PC-9 (cell line): ENCODE measurements at regions not wholly inside any gene's neighbourhood (a gene's known extent, or its start where the extent isn't known, plus 50 kb on each side); places are given as distances from the start of the nearest gene placed in this dataset.

Source experiments
- BruUV-seq: library from RNA; stranded (reverse); fragments of 400-500 nt; replicated peaks from 2 replicates; lab custom pipeline; 2021; lab: Mats Ljungman, UMichigan
- CTCF ChIA-PET: fragments of 300-600 bp; sonication (Branson Sonifier 250); formaldehyde crosslinking; loops from one replicate; lab custom pipeline; 2022; ENCODE audit warnings: antibody characterized with exemption; lab: Charles Lee
- POLR2A ChIA-PET: fragments of 300-600 bp; sonication (Branson Sonifier 250); formaldehyde crosslinking; loops from one replicate; lab custom pipeline; 2022; ENCODE audit warnings: antibody characterized with exemption; ENCODE audit not compliant: unreplicated experiment; lab: Charles Lee
- DNase-seq, 2 experiments: peaks; one replicate each; pipeline versions ENCODE4 v3.0.0 to v3.0.0-alpha.2; 2015 to 2022; ENCODE audit warnings: mixed read lengths in 1 of 2
- H2AFZ ChIP-seq: fragments of 200-600 bp; sonication (generic); 2 replicates; pipeline ENCODE4 v1.8.1; 2017; ENCODE audit warnings: antibody characterized with exemption
- H3F3A ChIP-seq: fragments of 200-600 bp; sonication (generic); 2 replicates; pipeline ENCODE4 v1.8.1; 2017; ENCODE audit warnings: antibody characterized with exemption, mild to moderate bottlenecking, low read depth; ENCODE audit not compliant: insufficient read depth
- H3K27ac ChIP-seq: fragments of 200-600 bp; sonication (generic); 2 replicates; pipeline ENCODE4 v1.6.1; 2016; ENCODE audit warnings: mixed run types
- H3K27me3 ChIP-seq: fragments of 200-600 bp; sonication (generic); 2 replicates; pipeline ENCODE4 v1.6.1; 2016; ENCODE audit warnings: low read depth, mixed run types; ENCODE audit not compliant: insufficient read depth
- H3K36me3 ChIP-seq: fragments of 200-600 bp; sonication (generic); 2 replicates; pipeline ENCODE4 v1.6.1; 2016; ENCODE audit warnings: low read depth, mixed run types
- H3K4me1 ChIP-seq: fragments of 200-600 bp; sonication (generic); replicated peaks from 2 replicates; pipeline ENCODE4 v1.6.1; 2016; ENCODE audit warnings: mixed run types; ENCODE audit not compliant: insufficient read depth
- H3K4me2 ChIP-seq: fragments of 200-600 bp; sonication (generic); 2 replicates; pipeline ENCODE4 v1.6.1; 2017; ENCODE audit warnings: mixed run types
- H3K4me3 ChIP-seq: fragments of 200-600 bp; sonication (generic); 2 replicates; pipeline ENCODE4 v1.6.1; 2016; ENCODE audit warnings: mixed run types
- H3K79me2 ChIP-seq: fragments of 200-600 bp; sonication (generic); 2 replicates; pipeline ENCODE4 v1.6.1; 2017; ENCODE audit warnings: low read depth, mixed run types
- H3K9me2 ChIP-seq: fragments of 200-600 bp; sonication (generic); 2 replicates; pipeline ENCODE4 v1.8.1; 2017; ENCODE audit warnings: mild to moderate bottlenecking; ENCODE audit not compliant: insufficient read depth
- H3K9me3 ChIP-seq: fragments of 200-600 bp; sonication (generic); 2 replicates; pipeline ENCODE4 v1.8.1; 2016; ENCODE audit warnings: low read depth; ENCODE audit not compliant: insufficient read depth
- H4K20me1 ChIP-seq: fragments of 200-600 bp; sonication (generic); 2 replicates; pipeline ENCODE4 v1.8.1; 2017; ENCODE audit not compliant: insufficient read depth
- CTCF ChIP-seq: fragments of 200-600 bp; sonication (generic); conservative IDR thresholded peaks from 2 replicates; pipeline ENCODE4 v1.6.1; 2017; ENCODE audit warnings: mixed run types, antibody characterized with exemption, mild to moderate bottlenecking, moderate library complexity
- EZH2 ChIP-seq: fragments of 200-600 bp; sonication (generic); IDR thresholded peaks from 2 replicates; pipeline ENCODE4 v1.8.0; 2017; ENCODE audit warnings: antibody characterized with exemption, low read depth
- intact Hi-C: fragments of 100-400 bp; cut with micrococcal nuclease; formaldehyde crosslinking; loops from one replicate; pipeline ENCODE4 v1.10.0; 2022; ENCODE audit not compliant: unreplicated experiment

GRCh38 chr1:4322881-4323280 lies 331.5 kb upstream of the AJAP1 start:
- H3F3A ChIP-seq = no peaks in the 10 kb centered on the region
- intact Hi-C loops = no loop called here
- H3K4me2 ChIP-seq = no peak overlapping the region
- no peak for DNase-seq
- no peaks in the 10 kb centered on the region for H3K79me2 ChIP-seq
- H3K9me2 ChIP-seq = no peaks in the 10 kb centered on the region
- CTCF ChIA-PET = no interaction called here
- H3K36me3 ChIP-seq = no peaks in the 10 kb centered on the region
- no TSS peak for BruUV-seq
- no peak overlapping the region for H2AFZ ChIP-seq
- no peak overlapping the region for H3K27ac ChIP-seq
- no peaks in the 10 kb centered on the region for H4K20me1 ChIP-seq
- H3K9me3 ChIP-seq = no peaks in the 10 kb centered on the region
- H3K27me3 ChIP-seq = 0 out of 2 replicates have a peak, but pooled peaks cover 12% of the 10 kb centered on the region
- POLR2A ChIA-PET = no interaction called here
- TF ChIP-seq EZH2 (no peak), CTCF (no peak)
- H3K4me1 ChIP-seq = no peaks in the 10 kb centered on the region
- H3K4me3 ChIP-seq = no peak overlapping the region

DNA sequence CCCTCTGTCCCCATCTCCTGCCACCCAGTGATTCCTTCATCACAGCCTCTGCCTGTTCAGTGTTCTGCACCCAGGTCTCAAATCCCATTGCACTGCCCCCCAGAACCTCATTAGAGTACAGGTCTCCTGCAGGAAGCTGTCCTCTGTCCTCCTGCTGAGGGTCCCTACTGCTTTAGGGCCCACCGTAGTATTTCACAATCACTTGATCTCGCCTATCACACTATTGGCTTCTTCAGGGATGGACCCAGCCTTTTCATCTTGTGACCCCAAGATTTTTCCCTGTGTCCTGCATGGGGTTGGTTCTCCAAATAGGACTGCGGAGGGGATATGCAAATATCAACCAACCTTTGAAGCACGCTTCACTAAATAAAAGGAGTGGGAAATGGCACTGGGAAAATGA lies 331.1 kb upstream of the AJAP1 start:
- Histone ChIP-seq H3F3A (no peaks in the 10 kb centered on the region), H3K4me3 (no peak overlapping the region), H3K27me3 (0 out of 2 replicates have a peak, but pooled peaks cover 12% of the 10 kb centered on the region), H4K20me1 (no peaks in the 10 kb centered on the region), H3K27ac (no peak overlapping the region), H3K36me3 (no peaks in the 10 kb centered on the region), H3K9me2 (no peaks in the 10 kb centered on the region), H3K4me1 (no peaks in the 10 kb centered on the region), H2AFZ (no peak overlapping the region), H3K9me3 (no peaks in the 10 kb centered on the region), H3K4me2 (no peak overlapping the region), H3K79me2 (no peaks in the 10 kb centered on the region)
- DNase-seq = no peak
- TF ChIP-seq CTCF (no peak), EZH2 (no peak)
- ChIA-PET POLR2A (no interaction called here), CTCF (no interaction called here)
- no TSS peak for BruUV-seq
- intact Hi-C loops = no loop called here

GRCh38 chr1:4324525-4324924 lies 329.9 kb upstream of the AJAP1 start:
- CTCF ChIA-PET = no interaction called here

More at GRCh38 chr1:4324525-4324924, 329.9 kb upstream of the AJAP1 start:
- intact Hi-C loops = no loop called here
- Histone ChIP-seq H3K4me3 (no peak overlapping the region), H3K27ac (no peak overlapping the region), H4K20me1 (no peaks in the 10 kb centered on the region), H3K9me3 (no peaks in the 10 kb centered on the region), H3K36me3 (no peaks in the 10 kb centered on the region), H2AFZ (no peak overlapping the region), H3K4me1 (no peaks in the 10 kb centered on the region), H3K79me2 (no peaks in the 10 kb centered on the region), H3F3A (no peaks in the 10 kb centered on the region), H3K9me2 (no peaks in the 10 kb centered on the region), H3K27me3 (0 out of 2 replicates have a peak, but pooled peaks cover 12% of the 10 kb centered on the region), H3K4me2 (no peak overlapping the region)
- DNase-seq = no peak
- no peak for TF ChIP-seq CTCF
- TF ChIP-seq EZH2 = no peak
- POLR2A ChIA-PET = no interaction called here
- no TSS peak for BruUV-seq
